Fibroblast of skin of left biceps (primary cell): ENCODE measurements at regions not wholly inside any gene's neighbourhood (a gene's known extent, or its start where the extent isn't known, plus 50 kb on each side); places are given as distances from the start of the nearest gene placed in this dataset.

Experiments used
- DNase-seq, 2 experiments: peaks; one replicate each; pipeline ENCODE4 v3.0.0-alpha.2; 2013; ENCODE audit warnings: low read depth in 2 of 2

- no peak for DNase-seq
These were observed 154.7 kb downstream of the KTN1 start for GRCh38 chr14:55734731-55735130.

DNA sequence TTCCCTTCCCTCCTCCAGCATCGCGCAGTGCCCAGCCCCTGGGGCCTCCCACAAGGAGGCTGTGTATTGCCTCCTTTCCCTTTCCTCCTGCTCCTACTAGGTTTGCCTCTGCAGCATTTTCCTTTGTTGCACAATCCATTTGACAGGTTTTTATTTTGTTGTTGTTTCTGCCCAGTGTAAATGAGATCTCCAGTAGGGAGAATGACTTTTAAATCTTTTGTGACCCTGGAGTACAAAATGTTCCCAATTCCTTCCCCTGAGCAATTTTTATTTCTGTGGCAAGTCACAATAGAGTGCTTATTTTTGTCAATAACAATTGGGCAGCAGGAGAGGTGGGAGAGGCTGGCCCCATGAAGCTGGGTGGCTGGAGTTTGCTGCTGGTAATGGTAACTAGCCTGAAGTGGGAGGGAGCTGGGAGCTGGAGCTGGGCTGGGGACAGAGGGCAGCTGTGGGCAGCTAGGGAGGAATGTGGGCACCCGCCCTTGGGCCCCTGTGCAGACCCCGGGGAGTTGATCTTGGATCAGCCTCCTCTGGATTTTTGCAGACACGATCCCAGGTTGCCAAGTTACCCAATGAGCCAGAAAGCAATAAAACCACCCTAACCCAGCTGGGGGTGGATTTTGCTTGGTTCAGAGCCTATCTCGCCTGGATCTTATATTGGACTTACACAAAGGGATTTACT, 160.1 kb downstream of the KTN1 start:
- DNase-seq = no peak

DNA sequence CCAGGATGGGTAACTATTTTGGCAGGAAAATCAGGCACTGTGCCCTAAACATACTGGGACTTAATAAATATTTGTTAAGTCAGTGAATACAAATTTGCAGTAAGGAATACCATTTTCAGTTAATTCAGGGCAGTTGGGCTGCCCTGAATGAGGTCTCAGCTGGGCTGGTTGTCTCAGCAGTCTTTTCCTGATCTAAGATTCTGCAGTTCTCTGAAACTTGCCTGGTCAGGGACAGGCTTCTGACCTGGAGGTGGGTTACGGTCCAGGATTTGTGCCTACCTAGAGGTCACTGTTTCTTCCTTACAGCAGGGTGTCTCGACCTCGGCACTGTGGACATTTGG, 160.6 kb downstream of the KTN1 start:
- no peak for DNase-seq

- no peak for DNase-seq
These were observed 161.2 kb downstream of the KTN1 start for GRCh38 chr14:55741240-55741639.

- DNase-seq = no peak
These were observed 163.5 kb downstream of the KTN1 start for GRCh38 chr14:55743551-55743950.

- no peak for DNase-seq
These were observed 164.3 kb downstream of the KTN1 start for GRCh38 chr14:55744321-55744720.

DNA sequence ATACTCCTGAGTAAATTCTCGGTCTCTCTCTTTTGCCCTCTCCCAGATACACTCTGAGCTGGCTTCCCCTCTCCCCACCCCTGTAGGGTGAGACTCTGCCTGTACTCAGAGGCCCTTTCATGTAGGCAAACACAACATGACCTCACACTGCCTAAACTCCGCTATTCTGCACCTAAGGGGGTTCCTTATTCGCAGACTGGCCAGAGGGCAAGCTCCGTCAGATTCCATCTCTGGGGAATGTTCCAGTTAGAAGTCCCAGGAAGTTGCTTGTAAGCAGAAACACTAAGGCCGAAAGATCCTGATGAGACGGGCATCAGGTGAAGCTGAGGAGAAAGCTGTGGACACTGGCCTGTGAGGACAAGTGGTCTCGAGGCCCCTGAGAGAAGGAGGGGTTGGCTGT, 165.9 kb downstream of the KTN1 start:
- no peak for DNase-seq

- no peak for DNase-seq
These were observed 166.6 kb downstream of the KTN1 start for GRCh38 chr14:55746558-55746957.

GRCh38 chr14:55747186-55747585, 167.2 kb downstream of the KTN1 start:
- DNase-seq = no peak

GRCh38 chr14:55749201-55749812, 169.3 kb downstream of the KTN1 start:
- DNase-seq = no peak

DNA sequence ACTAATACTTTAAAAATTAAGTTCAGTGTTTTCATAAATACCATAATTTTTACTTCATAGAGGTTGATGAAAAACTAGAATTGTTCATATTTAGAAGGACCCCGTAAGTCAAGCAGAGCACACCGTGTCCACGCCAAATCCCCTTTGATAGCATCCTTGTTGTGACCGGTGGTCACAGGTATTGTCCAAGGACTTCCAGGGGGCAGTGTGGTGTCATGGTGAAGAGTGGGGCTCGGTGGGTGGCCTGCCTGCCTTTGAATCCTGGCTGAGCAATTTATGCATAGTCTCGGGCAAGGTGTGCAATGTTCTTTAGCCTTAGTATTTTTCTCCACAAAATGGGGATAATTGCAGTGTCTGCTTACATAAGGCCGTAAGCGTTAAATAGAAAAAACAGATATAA, 169.9 kb downstream of the KTN1 start:
- DNase-seq = no peak

DNA sequence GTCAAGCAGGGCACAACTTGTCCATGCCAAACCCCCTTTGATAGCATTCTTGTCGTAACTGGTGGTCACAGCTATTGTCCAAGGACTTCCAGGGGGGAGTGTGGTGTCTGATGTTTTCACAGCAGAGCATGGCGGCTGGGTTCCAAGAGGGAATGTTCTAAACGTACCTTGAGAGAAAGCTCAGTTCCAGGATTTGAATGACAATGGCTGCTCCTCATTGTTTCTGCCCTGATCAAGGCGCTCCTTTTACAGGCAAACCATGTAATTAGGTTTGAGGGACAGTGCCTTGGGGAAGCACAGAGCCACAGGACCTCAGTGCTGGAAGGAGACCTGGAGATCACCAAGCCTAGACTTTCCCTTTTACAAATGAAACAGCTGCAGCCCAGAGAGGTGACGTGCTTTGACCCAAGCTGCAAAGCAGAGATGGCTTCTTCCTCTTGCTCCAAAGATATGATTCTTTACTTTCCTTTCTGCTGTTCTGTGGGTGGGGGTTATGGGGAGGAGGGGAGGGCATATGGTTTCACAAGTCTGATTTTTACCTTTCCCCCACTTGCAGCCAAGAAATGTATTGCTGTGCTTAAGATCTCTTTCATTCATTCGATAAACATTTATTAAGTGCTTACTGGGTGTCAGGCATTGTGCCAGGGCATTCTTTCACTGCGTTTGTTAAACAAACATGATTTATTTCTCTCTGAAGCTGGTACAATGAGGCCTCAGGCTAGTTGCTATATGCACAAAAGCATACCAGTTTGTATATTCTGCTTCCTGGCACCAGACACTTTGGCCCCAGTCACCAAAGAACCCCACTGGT, 172.8 kb downstream of the KTN1 start:
- DNase-seq = peak; percentile 9 to 24

DNA sequence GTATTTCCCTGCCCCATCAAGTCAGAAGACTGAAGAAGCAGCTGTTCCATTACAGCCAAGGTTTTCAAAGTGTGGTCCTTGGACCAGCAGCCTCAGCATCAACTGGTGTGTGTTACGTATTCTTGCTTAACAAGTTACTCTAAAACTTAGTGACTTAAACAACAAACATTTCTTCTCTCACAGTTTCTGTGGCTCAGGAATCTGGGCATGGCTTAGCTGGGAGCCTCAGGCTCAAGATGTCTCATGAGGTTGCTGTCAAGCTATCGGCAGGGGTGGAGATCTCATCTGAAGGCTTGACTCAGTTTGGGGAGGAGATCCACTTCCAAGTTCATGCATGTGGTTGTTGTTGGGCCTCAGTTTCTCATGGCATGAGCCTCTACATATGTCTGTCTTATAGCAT, 174.5 kb downstream of the KTN1 start:
- DNase-seq = no peak

- no peak for DNase-seq
These were observed 174.9 kb downstream of the KTN1 start for GRCh38 chr14:55754871-55755270.

- no peak for DNase-seq
These were observed 176.1 kb downstream of the KTN1 start for GRCh38 chr14:55756078-55756477.

DNA sequence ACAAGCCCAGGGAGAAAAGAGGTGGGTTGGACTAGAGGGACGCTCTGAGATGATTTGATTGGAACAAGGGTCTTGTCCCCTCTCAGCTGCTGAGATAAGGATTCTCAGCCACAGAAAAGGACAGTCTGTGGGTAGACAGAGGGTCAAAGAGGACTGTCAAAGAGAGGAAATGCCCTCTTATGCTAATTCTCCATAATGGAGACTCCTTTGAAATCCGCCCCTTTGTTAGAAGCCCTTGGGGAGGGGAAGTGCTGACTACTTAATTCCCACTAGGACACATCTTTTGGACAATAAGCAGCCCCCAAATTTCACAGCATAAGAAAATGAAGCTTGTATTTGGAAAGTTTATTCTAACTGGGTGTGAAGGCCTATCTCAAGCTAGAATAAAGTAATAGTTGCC, 176.6 kb downstream of the KTN1 start:
- no peak for DNase-seq

DNA sequence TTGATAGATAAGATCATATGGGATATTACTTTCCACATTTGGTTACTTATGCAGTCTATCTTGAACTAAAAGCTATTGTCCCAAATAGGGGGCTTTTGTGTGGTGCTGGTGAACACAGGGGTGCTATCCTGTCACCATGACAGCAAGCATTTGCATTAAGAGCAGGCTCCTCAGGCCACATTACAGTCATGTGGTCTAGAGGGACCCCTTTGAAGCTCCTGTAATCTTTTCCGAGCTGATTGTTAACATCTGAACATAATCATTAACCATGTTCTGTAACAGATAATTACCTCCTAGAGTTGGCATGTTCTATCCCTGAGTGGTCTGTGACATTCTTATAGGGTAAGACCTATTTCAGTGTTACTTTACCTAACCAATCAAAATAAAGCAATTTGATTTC, 178.8 kb downstream of the KTN1 start:
- DNase-seq = no peak

DNA sequence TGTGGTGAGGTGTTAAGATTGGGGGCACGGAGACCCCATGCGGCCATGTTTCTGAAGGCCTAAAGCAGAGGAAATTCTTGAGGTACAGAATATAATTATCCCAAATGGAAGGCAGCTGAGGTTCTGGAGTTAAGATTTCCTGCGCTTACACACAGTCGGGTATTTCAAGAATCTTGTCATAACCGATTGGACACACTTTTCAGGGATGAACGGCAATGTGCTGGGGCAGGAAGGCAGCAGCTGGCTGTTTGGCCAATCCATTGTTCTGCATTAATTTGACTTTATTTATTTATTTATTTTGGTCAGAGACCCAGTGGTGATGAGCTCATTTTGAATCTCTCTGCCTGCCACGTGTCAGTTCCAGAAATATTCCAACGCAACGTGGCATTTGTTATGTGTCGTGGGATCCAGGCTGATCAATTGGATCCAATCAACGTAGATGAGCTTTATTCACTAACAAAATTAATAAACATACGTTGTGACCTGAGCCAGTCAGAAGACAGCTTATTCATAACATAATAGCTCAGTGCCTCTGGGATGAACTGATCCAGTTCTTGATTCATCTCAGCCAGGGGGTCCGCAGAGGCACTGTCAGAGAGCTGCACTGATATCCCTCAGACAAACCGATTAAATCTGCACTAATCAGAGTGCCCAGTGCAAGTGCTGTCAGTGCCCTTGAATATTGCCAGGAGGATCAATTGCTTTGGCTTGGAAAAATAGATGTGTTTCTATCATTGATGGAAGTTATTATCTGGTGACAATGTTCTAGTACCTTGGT, 181.0 kb downstream of the KTN1 start:
- no peak for DNase-seq

DNA sequence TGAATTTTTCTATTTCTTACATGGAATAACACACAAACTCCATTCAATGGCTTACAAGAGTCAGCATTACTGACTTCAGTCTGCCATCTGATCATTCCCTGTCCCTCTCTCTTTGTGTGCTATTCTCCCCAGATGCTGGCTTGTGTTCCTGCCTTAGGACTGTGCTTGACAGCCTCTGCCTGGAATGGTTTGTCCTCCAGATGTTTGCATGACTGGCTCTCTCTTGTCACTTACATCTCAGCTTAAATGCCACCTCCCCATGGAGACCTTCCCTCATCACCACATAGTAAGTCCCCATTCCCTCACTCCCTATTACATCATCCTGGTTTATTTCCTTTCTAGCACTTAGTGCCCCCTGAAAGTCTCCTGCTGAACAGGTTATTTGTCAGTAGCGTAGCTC, 181.6 kb downstream of the KTN1 start:
- no peak for DNase-seq

GRCh38 chr14:55762595-55763232, 182.7 kb downstream of the KTN1 start:
- DNase-seq = no peak

- DNase-seq = no peak
These were observed 184.8 kb downstream of the KTN1 start for GRCh38 chr14:55764784-55765183.

DNA sequence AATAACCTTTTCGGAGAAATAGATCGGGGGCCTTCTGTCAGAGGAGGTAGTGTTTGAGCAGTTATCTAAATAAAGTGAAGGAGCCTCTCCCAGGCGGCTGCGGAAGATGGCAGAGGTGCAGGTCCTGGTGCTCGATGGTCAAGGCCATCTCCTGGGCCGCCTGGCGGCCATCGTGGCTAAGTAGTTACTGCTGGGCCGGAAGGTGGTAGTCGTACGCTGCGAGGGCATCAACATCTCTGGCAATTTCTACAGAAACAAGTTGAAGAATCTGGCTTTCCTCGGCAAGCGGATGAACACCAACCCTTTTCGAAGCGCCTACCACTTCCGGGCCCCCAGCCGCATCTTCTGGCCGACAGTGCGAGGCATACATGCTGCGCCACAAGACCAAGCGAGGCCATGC, 186.1 kb downstream of the KTN1 start:
- no peak for DNase-seq
